NCI-H526 treated with DMSO at 0.1 percent for 48 hours (cell line): ENCODE measurements at regions not wholly inside any gene's neighbourhood (a gene's known extent, or its start where the extent isn't known, plus 50 kb on each side); places are given as distances from the start of the nearest gene placed in this dataset.
A peak's percentile ranks its signal among the peaks of the same experiment; 100 is the strongest.
"Not testable (repeated sequence)": the region's sequence is repeated elsewhere in the genome, so short reads cannot be mapped to it uniquely, and the experiment has no call there.

ENCODE experiments used
- DNase-seq: peaks from one replicate; lab custom pipeline; 2025; lab: John Stamatoyannopoulos, UW

DNA sequence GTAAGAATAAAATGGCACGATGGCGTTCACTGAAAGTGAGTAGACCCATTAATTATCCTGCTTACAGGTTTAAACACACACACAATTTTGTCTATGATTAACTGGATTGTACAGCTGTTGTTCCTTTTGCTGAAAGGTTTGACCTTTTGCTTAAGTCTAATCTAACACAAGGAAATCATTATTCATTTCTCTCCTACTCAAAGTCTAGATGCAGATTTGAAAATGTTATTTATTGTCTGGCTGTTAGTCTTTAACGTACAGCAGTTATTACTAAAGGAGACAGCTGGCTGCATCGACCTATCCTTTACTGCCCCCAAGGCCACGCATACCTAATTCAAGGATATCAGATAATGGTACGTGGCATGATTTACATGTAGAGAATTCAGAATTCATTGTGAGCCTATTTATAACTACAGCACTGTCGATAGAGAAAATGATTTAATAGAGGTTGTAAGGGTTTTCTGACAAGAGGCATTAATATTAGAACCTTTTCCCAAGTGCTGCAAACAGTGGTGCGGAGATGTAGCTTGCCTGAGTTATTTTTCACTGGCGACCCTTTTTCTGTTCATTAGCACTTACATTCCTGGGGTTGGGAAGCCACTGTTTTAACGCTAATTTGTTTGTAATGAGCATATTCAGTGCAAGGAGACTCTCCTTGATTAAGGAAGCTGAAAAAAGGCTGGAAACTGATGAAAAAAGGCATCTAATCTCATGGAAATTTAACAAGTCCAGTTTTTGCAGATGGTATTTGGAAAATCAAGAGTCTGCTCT, 368.4 kb upstream of the GRAMD2B start:
- peak; percentile 78 for DNase-seq

DNA sequence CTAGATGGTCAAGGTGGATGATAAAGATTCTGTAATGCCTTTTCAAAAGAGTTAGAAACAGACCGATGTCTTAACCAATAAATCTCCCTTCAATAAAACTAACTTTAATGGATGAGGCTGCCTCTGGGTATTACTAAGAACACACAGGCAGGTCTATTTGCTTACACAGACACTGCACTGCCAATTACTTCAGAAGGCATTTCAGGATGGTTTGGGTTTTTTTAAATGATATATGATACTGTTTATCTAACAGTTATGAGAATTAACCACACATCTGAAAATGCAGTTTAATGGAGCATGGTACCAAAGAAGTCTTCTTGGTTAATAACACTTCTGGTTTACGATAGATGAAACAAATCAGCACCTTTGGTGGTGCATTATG, 367.9 kb upstream of the GRAMD2B start:
- DNase-seq, result peak; percentile 77

DNA sequence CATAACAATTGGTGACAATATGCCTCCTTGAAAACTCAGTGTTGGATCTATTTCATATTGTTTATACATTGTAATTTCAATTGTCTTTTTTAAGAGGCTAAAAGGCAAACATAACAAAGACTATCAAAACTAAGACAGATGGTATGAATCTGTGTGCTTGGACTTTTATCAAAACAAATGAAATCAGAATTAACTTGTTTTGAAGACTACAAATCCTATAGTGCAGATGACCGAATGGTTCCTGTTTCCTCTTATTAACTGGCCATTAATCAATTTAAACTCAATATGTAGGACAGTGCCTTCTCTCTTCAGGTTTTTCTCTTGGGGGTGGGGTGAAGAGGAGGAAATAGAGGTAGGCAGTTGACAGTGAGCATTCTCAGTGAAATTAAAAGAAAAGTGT, 366.9 kb upstream of the GRAMD2B start:
- no peak for DNase-seq

DNA sequence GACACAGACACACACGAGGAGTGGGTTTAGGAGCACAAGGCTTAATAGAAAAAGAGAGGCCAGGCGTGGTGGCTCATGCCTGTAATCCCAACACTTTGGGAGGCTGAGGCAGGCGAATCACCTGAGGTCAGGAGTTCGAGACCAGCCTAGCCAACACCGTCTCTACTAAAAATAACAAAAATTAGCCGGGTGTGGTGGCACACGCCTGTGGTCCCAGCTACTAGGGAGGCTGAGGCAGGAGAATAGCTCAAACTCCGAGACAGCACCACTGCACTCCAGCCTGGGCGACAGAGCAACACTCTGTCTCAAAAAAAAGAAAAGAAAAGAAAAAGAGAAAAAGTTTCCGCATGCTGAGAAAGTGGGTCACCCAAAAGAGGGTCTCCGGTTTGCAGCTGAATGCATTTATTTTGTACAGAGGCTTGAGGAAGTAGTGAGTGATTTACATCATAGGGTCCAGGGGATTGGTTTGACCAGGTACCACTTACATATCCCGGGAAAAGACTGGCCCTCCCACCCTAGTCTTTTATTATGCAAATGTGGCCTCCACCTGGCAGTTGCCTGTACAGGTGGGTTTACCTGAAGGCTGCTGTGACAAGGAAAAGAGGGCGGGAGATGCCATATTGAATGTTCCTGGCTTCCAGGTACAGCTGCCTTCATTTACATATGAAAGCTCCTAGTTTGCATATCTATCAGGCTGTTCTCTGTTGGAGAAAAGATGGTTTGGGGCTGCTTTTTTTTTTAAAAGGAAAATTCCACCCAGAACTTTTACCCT, 366.2 kb upstream of the GRAMD2B start:
- DNase-seq, result peak; percentile 92

DNA sequence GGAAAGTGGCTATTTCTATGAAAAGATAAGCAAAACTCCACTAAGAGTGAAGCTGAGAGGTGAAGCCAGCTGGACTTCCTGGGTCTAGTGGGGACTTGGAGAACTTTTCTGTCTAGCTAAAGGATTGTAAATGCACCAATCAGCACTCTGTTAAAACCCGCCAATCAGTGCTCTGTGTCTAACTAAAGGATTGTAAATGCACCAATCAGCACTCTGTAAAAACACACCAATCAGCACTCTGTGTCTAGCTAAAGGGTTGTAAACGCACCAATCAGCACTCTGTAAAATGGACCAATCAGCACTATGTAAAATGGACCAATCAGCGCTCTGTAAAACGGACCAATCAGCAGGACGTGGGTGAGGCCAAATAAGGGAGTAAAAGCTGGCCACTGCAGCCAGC, 364.8 kb upstream of the GRAMD2B start:
- DNase-seq, result not testable (repeated sequence)

DNA sequence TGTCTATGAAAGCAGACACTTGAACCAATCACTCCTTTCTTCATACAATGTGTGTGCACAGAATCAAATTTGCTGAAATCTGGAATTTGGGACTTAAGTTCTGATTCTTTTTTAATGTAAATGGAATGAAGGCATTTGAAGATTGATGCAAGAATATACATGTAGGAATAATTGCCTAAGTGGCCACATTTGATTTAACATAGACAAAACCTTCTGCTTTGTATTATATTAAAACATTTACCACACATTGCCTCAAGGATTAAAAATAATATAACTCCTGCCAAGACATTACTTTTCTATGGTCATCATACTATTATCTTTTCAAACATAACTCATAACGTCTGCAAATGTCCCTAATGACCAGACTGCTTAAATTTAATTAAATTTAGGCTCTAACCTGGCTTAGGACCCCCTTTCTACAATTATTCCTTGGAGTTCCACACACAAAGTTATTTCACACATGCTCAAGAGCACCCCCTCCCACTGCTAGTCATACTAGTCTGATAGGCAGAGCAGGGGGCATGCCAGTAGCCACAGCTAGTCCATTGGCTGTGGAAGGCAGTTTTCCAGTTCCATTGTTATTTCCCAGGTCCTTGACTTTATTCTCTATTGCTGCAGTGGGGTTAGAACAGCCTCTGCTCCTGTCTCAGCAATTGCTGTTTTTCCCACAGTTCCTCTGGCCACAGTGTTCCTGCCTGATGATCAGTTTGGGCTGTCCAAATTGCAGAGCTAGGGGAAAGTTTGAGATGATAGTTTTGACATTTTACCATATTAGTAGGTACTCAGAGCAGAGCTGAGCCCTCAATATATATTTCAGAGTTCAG, 360.6 kb upstream of the GRAMD2B start:
- no peak for DNase-seq

DNA sequence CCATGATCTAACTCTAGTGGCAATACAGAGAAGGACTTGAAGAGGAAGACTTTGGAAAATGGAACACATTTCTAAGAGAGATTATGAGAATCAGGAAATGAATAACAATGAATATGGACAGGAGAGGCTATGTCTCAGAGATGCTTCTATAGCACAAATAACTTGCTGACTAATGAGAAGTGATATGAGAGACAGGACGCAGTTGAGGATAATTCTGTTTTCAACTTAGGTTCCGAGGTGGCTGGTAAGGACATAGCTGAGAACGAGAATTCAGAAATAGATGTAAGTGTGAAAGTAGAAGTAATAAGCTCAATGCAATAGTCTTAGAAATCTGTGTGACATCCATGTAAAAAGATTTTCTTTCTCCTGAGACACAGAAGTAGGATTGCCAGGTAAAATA, 358.1 kb upstream of the GRAMD2B start:
- no peak for DNase-seq

DNA sequence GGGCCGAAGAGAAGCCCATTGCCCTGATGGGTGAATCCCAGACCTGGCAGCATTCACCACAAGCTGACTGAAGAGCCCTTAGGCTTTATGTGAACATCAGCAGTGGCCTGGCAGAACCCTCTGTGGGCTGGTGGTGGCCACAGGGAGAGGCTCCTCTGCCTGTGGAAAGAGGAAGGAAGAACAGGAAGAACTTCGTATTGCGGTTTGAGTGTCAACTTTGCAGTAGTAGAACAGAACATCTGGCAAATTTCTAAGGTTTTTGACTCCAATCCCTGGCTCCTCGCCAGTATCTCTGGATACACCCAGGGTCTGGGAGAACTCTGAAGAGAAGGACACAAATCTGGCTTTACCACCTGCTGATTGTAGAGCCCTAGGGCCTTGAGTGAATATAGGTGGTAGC, 356.4 kb upstream of the GRAMD2B start:
- no peak for DNase-seq

DNA sequence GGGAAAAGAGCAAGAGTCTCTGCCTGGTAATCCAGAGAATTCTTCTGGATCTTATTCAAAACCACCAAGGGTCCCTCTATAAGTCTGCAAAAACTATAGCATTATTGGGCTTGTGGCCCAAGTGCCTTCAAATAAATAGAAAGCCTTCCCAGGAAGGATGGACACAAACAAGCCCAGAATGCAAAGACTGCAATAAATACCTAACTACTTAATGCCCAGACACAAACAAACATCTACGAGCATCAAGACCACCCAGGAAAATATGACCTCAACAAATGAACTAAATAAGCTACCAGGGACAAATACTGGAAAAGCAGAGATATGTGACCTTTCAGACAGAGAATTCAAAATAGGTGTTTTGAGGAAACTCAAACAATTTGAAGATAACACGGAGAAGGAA, 355.8 kb upstream of the GRAMD2B start:
- DNase-seq, result no peak

DNA sequence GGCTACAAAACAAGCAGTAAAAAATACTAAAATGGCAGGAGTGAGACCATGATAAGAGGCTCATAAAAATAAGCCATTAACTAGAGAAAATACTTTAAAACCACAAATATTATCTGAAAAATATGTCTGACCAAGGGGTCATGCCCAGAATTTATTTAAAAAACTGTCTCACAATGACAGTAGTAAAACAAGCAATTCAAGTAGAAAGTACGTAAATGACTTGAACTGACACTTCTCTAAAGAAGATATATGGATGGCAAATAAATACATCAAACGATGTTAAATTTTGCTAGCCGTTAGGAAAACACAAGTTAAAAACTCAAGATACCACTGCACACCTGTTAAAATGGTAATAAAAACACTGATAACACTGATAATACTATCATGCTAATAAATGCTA, 353.9 kb upstream of the GRAMD2B start:
- DNase-seq, result no peak

DNA sequence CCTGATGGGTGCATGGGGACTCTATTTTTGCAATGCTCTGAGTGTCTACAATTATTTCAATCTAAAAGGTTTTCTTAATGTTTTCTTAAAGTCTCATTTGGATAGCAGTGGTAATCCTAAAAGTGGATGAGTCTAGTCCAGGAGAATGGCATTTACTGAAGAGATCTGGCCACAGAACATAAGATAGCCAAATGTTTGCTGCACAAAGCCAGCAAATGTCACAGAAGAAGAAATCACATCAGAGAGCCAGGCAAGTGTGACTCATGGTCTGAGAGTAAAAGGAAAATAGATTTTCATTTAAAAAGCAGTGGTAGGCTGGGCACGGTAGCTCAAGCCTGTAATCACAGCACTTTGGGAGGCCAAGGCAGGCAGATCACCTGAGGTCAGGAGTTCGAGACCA, 352.7 kb upstream of the GRAMD2B start:
- no peak for DNase-seq

DNA sequence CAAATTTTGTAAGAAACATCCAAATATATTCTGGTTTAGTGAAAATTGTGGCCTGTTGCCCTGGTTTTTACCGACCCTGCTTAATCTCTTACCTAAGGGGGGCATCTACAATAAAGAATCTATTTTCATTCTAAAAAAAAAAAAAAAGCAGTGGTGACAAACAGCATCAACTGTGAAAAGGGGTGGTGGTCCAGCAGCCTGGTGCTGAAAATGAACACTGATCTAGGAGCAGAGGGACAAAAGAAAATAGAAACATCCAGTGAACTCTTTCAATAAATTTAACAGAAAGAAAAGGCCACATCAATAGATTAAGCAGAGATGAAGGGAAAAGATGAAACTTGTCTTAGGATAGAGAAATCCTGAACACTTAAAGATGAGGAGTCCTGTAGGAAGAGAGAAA, 348.7 kb upstream of the GRAMD2B start:
- DNase-seq, result no peak

DNA sequence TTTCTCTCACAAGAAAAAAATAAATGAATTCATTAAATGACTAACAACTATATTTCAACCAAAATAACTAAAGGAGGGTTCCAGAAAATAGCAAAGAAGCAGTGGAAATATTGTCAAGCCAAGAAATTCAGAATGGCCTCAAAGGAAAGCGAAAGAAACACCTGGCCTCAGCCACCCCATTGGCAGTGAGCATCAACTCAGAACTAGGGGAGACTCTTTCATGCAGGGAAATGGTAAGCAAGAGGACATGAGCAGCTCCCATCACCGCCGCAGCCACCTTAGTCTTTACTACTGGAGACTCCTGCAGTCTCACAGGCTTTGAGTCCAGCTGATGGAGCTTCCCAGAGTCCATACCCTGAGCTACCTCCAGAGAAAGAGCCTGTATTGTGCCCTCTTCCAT, 343.9 kb upstream of the GRAMD2B start:
- no peak for DNase-seq

DNA sequence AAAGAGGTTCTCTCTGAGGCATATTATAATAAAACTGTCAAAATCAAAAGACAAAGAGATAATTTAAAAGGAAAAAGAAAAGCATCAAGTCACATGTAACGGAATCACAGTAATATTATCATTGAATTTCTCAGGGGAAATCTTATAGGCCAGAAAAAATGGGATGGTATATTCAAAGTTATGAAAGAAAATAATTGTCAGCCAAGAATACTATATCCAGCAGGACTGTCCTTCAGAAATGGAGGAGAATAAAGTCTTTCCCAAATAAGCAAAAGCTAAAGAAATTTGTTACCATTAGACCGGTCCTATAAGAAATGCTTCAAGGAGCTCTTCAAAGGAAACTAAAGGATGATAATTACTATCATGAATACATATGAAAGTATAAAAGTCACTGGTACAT, 342.0 kb upstream of the GRAMD2B start:
- no peak for DNase-seq

DNA sequence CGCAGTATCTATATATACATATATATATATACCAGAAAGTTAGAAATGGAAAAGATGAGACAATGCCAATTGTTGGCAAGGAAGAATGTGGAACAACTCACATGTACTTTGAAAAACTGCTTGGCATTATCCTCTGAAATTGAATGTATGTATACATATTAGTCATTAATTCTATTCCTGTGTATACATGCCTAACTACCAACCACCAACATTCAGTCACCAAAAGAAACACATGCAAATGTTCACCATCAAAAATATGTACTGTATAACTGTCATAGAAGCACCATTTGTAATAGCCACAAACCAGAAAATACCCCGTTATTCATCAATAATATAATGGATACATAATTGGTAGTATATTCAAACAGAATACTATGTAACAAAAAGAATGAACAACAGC, 330.2 kb upstream of the GRAMD2B start:
- DNase-seq, result no peak

DNA sequence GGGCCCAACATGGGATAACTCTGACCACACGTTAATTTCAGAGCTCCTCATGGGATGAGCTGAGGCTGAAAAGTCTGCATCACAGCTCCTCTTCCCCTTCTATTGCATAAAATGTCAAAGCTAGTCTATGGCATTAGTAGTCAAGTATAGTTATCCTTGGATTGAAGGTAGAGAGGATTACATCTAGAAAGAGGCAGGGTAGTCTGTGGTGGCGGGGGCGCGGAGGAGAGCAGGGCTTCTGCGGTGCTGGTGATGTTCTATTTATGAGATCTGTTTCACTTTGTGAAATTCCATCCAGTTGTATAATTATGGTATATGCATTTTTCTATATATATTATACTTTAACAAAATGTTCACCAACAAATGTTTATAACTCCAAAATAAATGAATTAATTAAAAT, 329.5 kb upstream of the GRAMD2B start:
- no peak for DNase-seq

DNA sequence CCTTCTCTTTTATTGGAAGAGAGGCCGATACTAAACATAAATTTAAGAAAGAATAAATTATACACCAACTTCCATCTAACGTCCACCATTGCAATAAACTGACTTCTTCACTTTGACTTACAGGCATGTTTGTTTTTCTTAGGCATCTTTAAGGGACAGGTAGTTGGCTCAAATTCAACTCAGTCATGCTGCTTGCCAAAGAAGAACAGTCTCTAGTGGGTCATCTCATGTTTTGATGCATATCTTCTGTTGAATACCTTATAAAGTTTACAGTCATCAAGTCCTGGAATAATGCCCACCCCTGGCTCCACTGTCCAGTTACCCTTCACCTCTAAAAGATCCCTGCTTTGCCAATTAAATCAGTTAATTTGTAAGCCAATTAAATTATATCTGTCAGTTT, 328.2 kb upstream of the GRAMD2B start:
- DNase-seq, result no peak

DNA sequence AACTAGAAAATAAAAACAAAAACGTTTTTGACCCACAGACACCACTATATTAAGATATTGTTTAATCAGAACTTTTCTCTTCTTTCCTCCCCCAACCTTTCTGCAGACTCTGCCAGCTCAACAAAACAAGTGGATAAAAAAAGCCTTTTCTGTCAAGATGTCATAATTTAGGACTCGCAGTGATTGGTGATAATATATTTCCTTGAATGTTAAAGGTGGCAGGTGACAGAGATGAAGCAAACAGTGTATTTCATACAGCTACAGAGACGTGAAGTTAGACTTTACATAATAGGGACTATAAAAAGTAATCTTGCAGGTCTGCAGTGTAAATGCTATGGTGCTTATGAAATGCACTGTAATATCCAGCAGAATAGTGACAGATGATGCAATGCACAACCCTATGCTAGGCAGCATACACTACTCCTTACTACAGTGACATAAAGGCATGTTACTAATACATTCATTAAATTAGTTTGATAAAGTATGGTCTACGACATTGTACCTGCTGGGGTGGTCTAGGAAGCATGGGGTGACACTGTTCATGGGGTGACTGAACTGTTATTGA, 326.7 kb upstream of the GRAMD2B start:
- no peak for DNase-seq

DNA sequence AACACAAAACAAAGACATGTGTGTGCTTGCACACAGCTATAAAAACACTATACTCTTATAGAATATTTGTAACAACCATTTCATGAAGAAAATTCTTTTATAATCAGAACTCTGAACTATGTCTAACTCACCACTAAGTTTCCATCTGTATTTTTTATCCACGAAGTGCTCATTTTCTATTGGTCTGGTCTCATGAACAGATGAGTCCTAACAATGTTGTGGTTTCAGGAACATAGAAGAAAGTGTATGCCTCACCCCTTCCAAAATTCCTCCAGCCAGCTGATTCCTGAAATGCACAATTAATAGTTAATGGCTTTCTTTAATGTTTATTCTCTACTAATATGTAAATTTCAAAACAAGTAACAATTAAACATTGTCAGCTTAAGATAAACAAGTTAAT, 325.3 kb upstream of the GRAMD2B start:
- DNase-seq, result no peak

DNA sequence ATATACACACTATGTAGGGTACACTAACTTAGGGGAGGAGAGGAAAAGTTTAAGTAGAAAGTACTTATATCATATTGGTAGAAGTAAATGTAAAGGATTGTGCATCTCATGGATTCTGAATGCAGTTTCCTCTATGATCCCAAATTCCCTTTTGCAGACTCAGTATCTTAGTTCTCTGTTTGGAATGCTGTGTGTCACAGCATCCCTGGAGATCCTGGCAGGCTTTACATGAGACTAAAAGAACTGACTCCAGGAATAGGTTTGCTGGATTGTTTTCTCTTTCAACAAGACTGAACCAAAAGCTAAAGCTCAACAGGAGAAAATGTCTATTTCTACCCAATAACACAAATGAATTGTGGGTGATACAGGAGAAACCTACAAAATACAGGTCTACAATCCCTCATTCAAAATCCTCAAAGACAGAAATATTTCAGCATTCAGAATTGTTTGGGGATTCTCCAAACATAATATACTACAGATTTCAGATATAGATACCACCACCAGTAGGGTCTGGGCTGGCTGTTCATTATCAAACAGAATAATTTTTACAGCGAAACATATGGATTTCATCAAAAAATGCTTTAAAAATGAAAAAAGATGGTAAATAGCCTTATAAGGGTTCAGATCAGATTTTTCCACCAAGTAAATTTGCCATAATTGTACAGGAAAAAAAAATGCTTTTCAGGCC, 324.7 kb upstream of the GRAMD2B start:
- DNase-seq, result no peak

DNA sequence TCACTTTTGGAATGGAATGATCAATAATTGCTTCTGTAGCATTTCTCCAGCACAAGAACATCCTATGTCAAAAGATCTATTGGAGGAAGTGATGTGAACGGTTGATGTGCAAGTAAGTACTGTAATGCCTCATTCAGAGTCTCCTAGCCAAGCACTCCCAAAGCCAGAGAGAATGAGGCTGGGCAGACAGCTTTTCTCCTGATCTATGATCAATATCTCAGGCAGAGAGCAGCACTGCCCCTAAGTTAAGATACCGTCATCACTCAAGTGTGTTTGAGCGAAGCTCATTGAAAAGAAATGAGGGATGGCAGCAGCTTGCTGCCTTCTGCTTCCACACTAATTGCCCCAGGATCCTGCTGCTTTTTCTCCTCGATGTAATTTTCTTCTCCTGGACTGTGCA, 324.1 kb upstream of the GRAMD2B start:
- DNase-seq, result no peak

DNA sequence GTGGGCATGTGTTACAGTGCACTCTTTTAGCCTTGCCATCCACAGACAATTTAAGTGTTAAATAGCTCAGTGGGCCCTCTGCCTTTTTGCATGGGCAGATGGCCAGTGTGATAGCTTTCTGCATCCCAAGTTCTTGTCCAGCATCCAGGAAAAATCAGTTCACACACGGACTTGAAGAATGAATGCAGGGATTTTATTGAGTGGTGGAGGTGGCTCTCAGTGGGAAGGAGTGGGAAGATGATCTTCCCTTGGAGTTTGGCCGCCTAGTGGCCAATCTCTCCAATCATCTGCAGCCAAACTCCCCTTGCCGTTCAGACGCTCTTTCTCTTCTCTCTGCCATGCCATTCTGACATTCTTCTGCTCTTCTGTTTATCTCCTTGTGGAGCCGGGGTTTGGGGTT, 322.4 kb upstream of the GRAMD2B start:
- DNase-seq, result no peak
